ENCODE measurements at regions not wholly inside any gene's neighbourhood (a gene's known extent, or its start where the extent isn't known, plus 50 kb on each side); places are given as distances from the start of the nearest gene placed in this dataset.
"Not testable (repeated sequence)": the region's sequence is repeated elsewhere in the genome, so short reads cannot be mapped to it uniquely, and the experiment has no call there.

DNA sequence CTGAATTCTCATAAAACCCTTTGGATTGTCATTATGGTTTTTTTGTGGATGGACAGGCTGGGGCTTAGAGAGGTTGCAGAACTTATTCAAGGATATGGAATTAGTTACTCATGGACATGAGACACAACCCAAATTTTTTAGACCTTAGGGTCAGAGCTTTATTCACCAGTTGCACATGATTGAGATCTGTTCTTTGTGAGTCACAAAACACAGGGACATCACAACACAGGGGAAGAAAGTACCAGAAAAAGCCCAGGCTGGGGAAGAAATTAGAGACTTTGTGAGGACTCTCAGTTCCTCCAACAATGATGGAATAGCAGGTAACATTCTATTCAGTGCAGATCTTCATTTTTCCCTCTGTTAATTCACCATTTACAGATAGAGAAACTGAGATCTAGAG lies 602.4 kb upstream of the CPEB2 start:
- DNase-seq: no peak

DNA sequence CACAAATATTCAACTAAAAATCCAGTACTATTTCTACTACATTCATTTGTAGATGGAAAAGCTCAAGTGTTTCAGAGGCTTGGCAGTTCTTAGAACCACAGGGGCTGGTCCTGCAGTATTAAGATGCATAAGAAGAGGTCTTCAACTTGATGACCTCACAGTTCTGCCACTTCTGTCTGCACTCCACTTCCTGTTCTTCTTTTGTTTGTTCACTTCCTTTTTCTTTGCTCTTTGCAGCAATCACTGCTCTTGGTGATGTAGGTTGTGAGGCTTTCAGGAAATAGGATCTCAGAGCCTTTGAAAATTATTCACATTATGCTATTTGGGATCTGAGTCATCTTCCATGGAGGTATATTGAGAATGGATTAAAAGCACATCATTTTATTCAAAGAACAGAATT lies 602.0 kb upstream of the CPEB2 start:
- no peak for DNase-seq

DNA sequence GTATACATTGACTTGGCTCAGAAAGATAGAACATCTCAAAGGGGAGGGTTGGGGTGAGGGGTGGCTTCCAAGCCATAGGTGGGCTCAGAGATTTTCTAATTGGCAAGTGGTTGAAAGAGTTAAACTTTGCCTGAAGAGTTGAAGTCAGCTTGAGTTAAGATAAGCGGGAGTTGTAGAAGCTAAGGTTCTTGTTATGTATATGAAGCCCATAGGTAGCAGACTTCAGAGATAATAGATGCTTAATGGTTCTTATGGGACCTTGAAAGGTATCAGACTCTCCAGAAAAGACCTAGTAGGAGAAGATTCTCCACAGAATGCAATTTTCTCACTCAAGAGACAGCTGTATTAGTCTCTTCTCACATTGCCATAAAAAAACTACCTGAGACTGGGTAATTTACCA lies 599.1 kb upstream of the CPEB2 start:
- no peak for DNase-seq

GRCh38 chr4:14404730-14405129 lies 597.6 kb upstream of the CPEB2 start:
- no peak for DNase-seq

- DNase-seq: no peak
Measured at GRCh38 chr4:14410516-14410915, 591.8 kb upstream of the CPEB2 start.

DNA sequence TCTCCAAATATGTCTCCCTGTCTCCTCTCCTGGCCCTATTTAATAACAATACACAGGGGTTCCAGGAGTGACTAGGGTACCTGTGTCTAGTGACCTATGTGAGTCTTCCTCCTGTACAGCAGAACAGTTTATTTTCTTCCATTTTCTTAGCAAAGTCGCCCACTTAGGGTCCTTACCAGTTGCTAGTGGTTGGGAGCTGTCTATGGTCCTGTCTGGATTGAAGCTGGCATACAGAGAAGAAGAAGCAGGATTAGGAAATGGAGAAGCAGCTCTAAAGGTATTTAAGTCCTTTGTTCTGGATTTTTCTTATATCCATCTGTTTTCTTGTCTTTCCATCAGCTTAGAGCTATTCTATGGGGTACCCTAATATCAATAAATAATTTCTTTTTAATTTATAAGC lies 587.1 kb upstream of the CPEB2 start:
- no peak for DNase-seq

- no peak for DNase-seq
Measured at GRCh38 chr4:14419516-14419915, 582.8 kb upstream of the CPEB2 start.

DNA sequence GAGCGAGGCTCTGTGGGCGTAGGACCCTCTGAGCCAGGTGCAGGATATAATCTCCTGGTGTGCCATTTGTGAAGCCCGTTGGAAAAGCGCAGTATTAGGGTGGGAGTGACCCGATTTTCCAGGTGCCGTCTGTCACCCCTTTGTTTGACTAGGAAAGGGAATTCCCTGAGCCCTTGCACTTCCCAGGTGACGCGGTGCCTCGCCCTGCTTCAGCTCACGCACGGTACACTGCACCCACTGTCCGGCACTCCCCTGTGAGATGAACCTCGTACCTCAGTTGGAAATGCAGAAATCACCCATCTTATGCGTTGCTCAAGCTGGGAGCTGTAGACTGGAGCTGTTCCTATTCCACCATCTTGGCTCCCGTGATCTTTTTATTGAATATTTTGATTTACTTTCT lies 576.0 kb upstream of the CPEB2 start:
- not testable (repeated sequence) for DNase-seq

DNA sequence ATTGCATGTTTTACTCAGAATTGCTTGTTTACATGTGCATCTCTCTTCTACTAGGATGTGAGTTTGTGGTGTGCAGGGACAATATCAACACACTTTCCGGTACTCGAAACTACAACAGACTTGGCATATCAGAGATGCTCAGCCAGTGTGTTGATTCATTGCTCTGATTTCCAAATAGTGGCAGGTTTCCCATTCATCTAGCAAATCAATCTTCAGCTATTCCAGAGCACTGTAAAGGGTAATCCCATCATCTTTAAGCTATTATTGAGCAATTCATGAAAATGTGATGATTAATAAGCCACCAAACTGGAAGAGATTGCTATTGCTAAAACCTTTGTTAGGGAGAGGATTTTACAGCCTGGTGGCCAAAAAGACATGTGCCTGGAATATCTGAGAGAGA lies 574.2 kb upstream of the CPEB2 start:
- DNase-seq: no peak

DNA sequence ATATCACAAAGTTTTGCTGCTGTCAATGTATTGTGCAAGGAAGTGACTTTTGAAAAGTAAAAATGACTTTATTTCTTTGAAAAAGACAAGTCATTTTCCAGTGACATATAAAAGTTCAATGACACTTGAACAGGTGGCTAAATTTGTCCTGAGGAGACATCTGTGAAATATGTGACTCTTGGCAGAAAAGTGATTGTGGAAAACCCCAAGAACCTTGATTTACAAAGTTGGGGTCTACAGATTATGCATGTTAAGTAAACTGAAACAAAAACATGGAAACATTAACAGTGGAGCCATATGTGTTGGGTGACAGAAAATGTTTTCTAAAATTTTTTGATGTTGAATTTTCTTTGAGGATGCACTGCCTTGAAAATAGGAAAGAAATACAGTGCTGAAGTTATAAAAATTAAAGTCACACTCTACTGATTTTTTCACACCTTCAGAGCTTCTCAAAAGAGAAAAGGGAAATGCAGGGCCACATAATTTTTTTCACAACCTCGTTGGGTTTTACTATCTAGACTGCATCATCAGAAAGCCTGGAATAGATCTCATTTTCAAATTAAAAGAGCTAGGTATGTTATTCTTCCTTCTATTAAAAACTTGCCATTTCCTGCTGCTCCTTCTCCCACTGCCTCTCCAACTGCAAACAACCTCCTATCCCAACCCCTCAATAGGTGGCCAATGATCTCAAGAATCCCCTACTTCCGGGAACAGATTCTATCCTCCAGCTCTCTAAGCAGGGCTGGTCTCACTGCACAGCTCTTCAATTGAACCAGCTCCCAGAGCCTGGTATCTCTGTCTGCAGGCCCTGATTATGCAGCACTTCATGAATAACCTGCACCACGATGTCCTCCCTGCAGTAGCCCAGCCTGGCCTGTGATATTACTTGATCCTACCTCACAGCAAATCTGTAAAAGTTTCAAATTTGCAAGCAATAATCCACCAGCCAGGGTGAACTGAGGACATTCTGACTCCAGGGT lies 570.8 kb upstream of the CPEB2 start:
- DNase-seq: no peak

DNA sequence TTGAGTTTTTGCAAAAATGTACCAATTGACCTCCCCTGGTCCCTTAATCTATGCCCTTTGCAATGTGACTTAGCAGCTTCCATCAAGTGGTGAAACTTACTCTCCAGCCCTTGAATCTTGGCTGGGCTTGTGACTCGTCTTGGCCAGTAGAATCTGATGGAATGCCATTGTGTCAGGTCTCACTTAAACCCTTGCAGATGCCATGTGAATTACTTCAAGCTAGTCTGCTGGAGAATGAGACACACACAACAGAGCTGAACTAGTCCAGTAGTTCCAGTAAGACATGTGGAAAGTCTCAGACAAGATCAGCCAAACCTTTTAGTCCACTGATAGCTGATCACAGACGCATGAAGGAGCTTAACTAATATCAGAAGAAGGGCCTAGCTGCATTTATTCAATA lies 567.8 kb upstream of the CPEB2 start:
- DNase-seq: no peak

- no peak for DNase-seq
Measured at GRCh38 chr4:14434916-14435315, 567.4 kb upstream of the CPEB2 start.

DNA sequence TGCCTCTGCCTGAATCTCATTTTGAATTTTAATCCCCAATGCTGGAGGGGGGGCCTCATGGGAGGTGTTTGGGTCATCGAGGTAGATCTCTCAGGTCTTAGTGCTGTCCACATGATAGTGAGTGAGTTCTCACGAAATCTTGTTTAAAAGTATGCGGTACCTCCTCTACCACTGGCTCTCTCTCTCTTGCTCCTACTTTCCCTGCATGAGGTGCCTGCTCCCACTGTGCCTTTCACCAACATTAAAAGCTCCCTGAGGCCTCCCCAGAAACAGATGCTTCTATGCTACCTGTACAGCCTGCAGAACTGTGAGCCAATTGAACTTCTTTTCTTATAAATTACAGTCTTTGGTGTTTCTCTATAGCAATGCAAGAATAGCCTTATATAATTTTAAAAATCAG lies 560.7 kb upstream of the CPEB2 start:
- no peak for DNase-seq

DNA sequence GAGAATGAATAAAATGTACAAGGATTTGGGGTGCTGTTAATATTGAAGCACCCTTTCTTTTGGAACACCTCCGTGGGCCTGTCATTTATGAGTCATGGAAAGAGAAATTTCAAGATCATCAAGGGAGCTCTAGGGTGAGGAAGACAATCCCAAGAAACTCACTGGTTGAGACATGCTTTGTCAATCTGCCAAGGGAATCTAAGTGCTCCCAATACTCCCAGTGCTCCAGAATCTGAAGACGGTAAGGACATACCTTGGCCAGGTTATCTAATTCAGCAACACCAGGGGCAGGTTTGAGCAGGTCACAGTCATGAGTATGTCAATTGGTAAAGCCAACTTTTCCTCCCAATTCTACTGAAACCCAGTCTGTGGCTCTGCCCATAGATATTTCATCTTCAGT lies 556.4 kb upstream of the CPEB2 start:
- DNase-seq: no peak

DNA sequence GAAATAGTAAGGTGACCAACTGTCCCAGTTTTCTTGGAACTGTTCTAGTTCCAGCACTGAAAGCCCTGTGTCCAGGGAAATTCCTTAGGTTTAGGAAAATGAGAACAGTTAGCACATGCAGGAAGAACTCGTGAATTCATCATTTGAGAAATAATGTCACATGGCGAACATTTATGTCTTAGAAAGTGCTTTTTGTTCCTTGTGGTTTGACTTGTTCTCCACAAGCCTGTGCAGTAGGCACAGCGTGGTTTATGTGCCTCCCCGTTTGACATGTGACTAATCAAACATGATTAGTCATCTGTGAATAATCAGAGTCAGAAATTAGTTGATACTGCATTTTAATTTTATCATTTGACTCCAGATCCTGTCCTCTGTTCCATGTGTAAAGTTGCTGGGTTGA lies 556.0 kb upstream of the CPEB2 start:
- DNase-seq: no peak

DNA sequence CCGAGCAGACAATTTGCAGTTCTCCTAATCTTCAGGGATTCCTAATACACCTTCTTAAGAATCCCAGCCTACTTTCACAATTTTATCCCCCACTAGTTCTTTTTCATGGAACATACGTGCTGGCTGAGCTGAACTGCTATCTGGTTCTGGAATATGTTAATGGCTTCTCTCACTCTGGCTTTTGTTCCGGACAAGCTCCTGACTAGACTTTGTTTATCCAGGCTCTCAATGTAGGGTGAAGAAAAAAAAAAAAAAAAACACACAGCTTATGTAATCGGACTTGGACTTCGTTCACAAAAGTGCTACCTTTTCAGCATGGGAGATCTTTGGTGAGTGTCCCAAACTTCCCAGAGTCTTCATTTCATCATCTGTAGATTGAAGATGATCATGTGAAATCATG lies 555.4 kb upstream of the CPEB2 start:
- DNase-seq: no peak

GRCh38 chr4:14449308-14449707 lies 553.0 kb upstream of the CPEB2 start:
- DNase-seq: no peak

- DNase-seq: no peak
Measured at GRCh38 chr4:14452001-14452400, 550.3 kb upstream of the CPEB2 start.

DNA sequence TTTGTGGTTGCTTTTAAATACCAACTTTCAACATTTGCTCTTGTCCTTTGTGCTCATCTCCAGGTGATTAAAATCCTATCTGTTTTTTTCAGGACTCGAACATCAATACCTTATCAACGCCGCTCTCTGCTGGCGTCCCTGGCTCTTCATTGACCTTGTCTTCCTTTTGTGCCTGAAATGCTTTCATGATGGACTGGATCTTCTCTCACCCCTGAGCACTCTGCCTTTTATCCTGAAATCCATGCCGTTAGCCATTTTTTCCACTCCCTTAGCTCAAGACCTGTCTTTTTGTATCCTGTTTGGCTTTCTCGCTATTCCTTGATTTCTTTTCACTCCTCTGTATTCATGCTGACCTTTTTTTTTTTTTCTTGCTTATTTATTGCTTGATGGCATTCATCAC lies 549.5 kb upstream of the CPEB2 start:
- no peak for DNase-seq

- no peak for DNase-seq
Measured at GRCh38 chr4:14458463-14458862, 543.8 kb upstream of the CPEB2 start.

DNA sequence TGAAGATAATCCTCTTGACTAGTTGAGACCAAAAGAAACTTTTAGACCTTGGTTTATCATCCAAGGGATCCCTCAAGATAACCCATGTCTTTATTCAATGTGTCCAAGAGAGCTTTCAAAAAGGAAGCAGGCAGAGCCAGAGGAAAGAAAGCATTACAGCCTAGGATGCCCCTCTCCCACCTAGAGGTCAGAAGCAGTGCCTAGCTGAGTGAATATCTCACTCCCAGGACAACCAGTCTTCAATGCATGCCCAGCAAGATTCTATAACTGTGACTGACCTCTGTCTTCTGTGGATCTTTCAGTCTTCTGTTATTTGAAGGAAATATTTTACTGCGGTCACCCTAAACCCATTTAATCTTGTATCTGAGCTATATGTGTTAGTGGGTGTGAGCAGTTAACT lies 537.2 kb upstream of the CPEB2 start:
- no peak for DNase-seq

- no peak for DNase-seq
Measured at GRCh38 chr4:14465507-14465906, 536.8 kb upstream of the CPEB2 start.

- DNase-seq: no peak
Measured at GRCh38 chr4:14478504-14478903, 523.8 kb upstream of the CPEB2 start.

DNA sequence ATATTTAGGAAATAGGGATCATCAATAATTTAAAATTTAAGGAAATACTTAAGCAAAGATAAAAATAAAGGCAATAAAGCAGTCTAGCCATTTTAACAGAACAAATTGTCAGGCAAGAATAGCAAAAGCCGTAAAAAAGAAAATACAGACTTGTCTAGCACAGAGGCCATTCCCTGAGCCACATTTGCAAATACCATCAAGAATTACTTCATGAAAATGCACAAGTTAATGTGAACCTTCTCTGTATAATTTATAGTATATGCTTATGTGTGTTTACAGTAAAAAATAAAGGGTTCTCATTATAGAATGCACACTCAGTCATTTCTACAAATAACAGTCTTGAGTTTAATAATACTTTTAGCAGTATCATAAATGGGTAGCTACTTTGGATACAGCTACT lies 505.9 kb upstream of the CPEB2 start:
- no peak for DNase-seq

GRCh38 chr4:14496969-14497368 lies 505.3 kb upstream of the CPEB2 start:
- DNase-seq: no peak

All from activated effector memory CD4-positive, alpha-beta T cell treated with Interleukin-2 at 50 U/mL for 16 hours (primary cell).